GM12864 (cell line): ENCODE measurements at regions not wholly inside any gene's neighbourhood (a gene's known extent, or its start where the extent isn't known, plus 50 kb on each side); places are given as distances from the start of the nearest gene placed in this dataset.

Source experiments
- DNase-seq: peaks from one replicate; pipeline ENCODE4 v3.0.0-alpha.2; 2011; ENCODE audit warnings: low read depth
- H3K4me3 ChIP-seq: 2 replicates; pipeline ENCODE4 v1.5.1; 2011; ENCODE audit warnings: mild to moderate bottlenecking, low read depth, low read length, control low read depth
- TF ChIP-seq, protein P1 (sequence below): IDR thresholded peaks from 2 replicates; pipeline ENCODE4 v1.5.1; 2011; ENCODE audit warnings: low read depth, mild to moderate bottlenecking, moderate library complexity, low read length, control low read depth, inconsistent platforms; ENCODE audit errors: missing control alignments

- TF ChIP-seq, protein P1, sequence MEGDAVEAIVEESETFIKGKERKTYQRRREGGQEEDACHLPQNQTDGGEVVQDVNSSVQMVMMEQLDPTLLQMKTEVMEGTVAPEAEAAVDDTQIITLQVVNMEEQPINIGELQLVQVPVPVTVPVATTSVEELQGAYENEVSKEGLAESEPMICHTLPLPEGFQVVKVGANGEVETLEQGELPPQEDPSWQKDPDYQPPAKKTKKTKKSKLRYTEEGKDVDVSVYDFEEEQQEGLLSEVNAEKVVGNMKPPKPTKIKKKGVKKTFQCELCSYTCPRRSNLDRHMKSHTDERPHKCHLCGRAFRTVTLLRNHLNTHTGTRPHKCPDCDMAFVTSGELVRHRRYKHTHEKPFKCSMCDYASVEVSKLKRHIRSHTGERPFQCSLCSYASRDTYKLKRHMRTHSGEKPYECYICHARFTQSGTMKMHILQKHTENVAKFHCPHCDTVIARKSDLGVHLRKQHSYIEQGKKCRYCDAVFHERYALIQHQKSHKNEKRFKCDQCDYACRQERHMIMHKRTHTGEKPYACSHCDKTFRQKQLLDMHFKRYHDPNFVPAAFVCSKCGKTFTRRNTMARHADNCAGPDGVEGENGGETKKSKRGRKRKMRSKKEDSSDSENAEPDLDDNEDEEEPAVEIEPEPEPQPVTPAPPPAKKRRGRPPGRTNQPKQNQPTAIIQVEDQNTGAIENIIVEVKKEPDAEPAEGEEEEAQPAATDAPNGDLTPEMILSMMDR = no peak
- DNase-seq = no peak
- no peak overlapping the region for H3K4me3 ChIP-seq
These were observed 359.2 kb downstream of the MTX2 start for GRCh38 chr2:176628438-176628837.

DNA sequence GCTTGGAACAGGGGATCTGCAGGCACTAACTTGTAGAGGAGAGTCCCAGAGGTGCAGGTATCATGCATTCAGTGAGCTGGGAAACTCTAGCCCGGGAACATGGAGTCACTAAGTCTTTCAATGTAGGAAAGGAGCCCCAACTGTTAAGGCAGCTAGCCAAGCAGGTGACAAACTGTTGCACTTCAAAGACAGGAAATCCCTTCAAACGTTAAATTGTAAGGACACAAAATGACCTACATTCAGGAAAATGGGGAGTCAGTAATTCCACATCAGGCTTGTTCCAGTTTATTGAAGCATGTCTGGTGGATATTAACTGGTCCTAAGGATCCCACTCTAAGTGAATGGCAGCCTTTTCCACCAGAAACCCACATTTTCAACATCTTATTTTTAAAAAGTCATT lies 364.5 kb downstream of the MTX2 start:
- H3K4me3 ChIP-seq = no peak overlapping the region
- TF ChIP-seq, protein P1 = no peak
- no peak for DNase-seq

DNA sequence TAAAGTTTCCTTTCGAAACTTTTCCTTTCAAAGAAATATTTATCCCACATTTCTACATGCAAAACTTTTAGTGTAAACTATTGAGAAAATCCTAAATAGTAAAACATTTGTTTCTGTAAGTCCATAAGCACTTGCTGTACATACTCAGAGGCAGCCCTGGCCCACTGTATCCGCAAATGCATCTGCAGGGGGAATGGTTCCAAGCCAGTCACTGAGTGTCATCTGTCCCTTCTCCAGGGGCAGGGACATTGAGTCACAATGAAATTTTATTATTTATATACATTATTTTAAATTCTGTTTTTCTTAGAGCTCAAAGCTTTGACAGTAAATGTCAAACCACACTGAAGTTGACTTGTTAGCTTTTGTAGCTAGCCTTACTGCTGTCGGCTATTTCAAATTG lies 367.2 kb downstream of the MTX2 start:
- no peak overlapping the region for H3K4me3 ChIP-seq
- TF ChIP-seq, protein P1 = no peak
- no peak for DNase-seq

GRCh38 chr2:176637142-176637485 lies 367.9 kb downstream of the MTX2 start:
- no peak for DNase-seq
- TF ChIP-seq, protein P1 = no peak
- H3K4me3 ChIP-seq = no peak overlapping the region

DNA sequence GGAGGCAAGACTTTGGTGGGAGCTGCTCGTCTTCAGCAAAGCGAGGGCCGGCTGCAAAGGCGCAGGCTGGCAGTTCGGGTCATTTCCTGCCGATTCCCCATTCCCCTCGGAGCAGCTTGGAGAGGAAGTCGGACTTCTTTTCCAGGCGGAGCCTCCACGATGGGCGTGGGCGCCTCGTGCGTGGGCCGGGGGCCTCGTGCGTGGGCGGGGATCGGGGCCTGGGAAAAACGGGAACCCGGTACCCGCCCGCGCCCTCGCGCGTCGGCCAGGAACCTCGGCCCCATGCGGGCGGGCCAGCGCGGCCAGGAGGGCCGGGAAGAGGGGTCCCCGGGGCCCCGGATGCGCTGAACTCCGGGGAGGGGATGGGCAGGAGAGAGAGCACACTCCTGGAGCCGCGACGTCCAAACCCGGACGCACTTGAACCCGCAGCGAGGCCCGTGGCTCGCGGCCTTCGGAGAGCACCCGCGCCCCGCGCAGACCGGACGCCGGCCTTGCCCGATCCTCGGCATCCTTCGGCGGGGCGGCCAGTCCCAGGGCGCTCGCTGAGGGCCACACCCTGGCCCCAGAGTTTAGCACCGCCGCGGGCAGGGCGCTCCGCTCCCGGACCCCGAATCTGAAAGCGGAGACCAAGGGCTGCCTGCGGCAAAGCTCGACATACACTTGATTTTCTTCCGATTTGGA lies 368.4 kb downstream of the MTX2 start:
- TF ChIP-seq, protein P1 = no peak
- H3K4me3 ChIP-seq = peak overlapping the region; percentile 61
- no peak for DNase-seq

- DNase-seq = no peak
- TF ChIP-seq, protein P1 = peak; percentile 72
- H3K4me3 ChIP-seq = peak overlapping the region; percentile 61
These were observed 369.1 kb downstream of the MTX2 start for GRCh38 chr2:176638167-176639015.

- TF ChIP-seq, protein P1 = no peak
- DNase-seq = no peak
- no peak overlapping the region for H3K4me3 ChIP-seq
These were observed 369.7 kb downstream of the MTX2 start for GRCh38 chr2:176639016-176639343.
